B cell (primary cell): ENCODE measurements at regions not wholly inside any gene's neighbourhood (a gene's known extent, or its start where the extent isn't known, plus 50 kb on each side); places are given as distances from the start of the nearest gene placed in this dataset.

ENCODE experiments used
- ATAC-seq: fragments of 200-7000 bp; cut with Tn5 transposase; one replicate; pipeline ENCODE4 v1.10.0; 2021; ENCODE audit warnings: low read depth, mild to moderate bottlenecking, moderate number of reproducible peaks, moderate library complexity
- CTCF ChIA-PET: fragments of 350-600 bp; sonication (Branson Sonifier 250); formaldehyde crosslinking; loops from one replicate; lab custom pipeline; 2021; ENCODE audit warnings: antibody characterized with exemption, inconsistent platforms; lab: Charles Lee
- POLR2A ChIA-PET: fragments of 350-600 bp; sonication (Branson Sonifier 250); formaldehyde crosslinking; loops from one replicate; lab custom pipeline; 2021; ENCODE audit warnings: antibody characterized with exemption; lab: Charles Lee
- DNase-seq: peaks from one replicate; pipeline ENCODE4 v3.0.0; 2013
- H2AFZ ChIP-seq: 2 replicates; pipeline ENCODE4 v1.6.1; 2012; ENCODE audit warnings: mild to moderate bottlenecking, low read depth, low read length; ENCODE audit not compliant: insufficient read depth, poor library complexity, severe bottlenecking
- H3K27ac ChIP-seq, 2 donors: 1 replicate in 1 of 2; 2 replicates in 1 of 2; pipeline ENCODE4 v1.5.1; 2012 to 2013; ENCODE audit warnings: low read length in 2 of 2, mild to moderate bottlenecking in 2 of 2, moderate library complexity in 1 of 2
- H3K27me3 ChIP-seq, 4 experiments: fragments of 200-600 bp in 1 of 4; sonication (generic) in 1 of 4; replicated peaks in 1 of 4; 1 replicate in 2 of 4; 2 replicates in 2 of 4; pipeline versions ENCODE4 v1.6.1 to v1.7.0; 2013 to 2016; ENCODE audit warnings: low read length in 3 of 4, mild to moderate bottlenecking in 2 of 4, mixed read lengths in 1 of 4, moderate library complexity in 1 of 4; ENCODE audit not compliant: insufficient read depth in 4 of 4, control insufficient read depth in 3 of 4; ENCODE audit errors: control extremely low read depth in 1 of 4
- H3K36me3 ChIP-seq, 2 experiments: replicated peaks in 1 of 2; 1 replicate in 1 of 2; 2 replicates in 1 of 2; pipeline versions ENCODE4 v1.6.1 to v1.7.1; 2013; ENCODE audit warnings: low read length in 1 of 2; ENCODE audit not compliant: insufficient read depth in 2 of 2, control insufficient read depth in 1 of 2; ENCODE audit errors: control extremely low read depth in 1 of 2, extremely low read depth in 1 of 2
- H3K4me1 ChIP-seq, 2 donors: fragments of 200-600 bp in 1 of 2; sonication (generic) in 1 of 2; 1 replicate in 1 of 2; 2 replicates in 1 of 2; pipeline versions ENCODE4 v1.5.1 to v1.6.1; 2013 to 2017; ENCODE audit warnings: low read length in 2 of 2; ENCODE audit not compliant: control insufficient read depth in 2 of 2, insufficient read depth in 2 of 2
- H3K4me2 ChIP-seq: replicated peaks from 2 replicates; pipeline ENCODE3; 2012; ENCODE audit warnings: mild to moderate bottlenecking, low read depth, low read length; ENCODE audit not compliant: poor library complexity, severe bottlenecking
- H3K4me3 ChIP-seq, 5 experiments: fragments of 200-600 bp in 1 of 5; sonication (generic) in 1 of 5; 1 replicate in 3 of 5; 2 replicates in 2 of 5; pipeline versions ENCODE4 v1.5.1 to v1.7.0; 2011 to 2016; ENCODE audit warnings: low read length in 4 of 5, mild to moderate bottlenecking in 4 of 5, low read depth in 2 of 5, control low read depth in 1 of 5, moderate library complexity in 1 of 5; ENCODE audit not compliant: insufficient read depth in 1 of 5; ENCODE audit errors: control extremely low read depth in 1 of 5, extremely low read depth in 1 of 5
- H3K79me2 ChIP-seq: fragments of 200-600 bp; sonication (generic); one replicate; pipeline ENCODE4 v1.6.0; 2016; ENCODE audit warnings: low read length; ENCODE audit not compliant: control insufficient read depth, insufficient read depth
- H3K9ac ChIP-seq: fragments of 200-600 bp; sonication (generic); 2 replicates; pipeline ENCODE4 v1.6.1; 2017; ENCODE audit warnings: mild to moderate bottlenecking, low read length, moderate library complexity
- H3K9me3 ChIP-seq, 3 donors: one replicate each; pipeline versions ENCODE4 v1.6.1 to v1.7.1; 2013; ENCODE audit warnings: low read length in 2 of 3; ENCODE audit not compliant: control insufficient read depth in 2 of 3, insufficient read depth in 1 of 3; ENCODE audit errors: control extremely low read depth in 1 of 3
- H4K20me1 ChIP-seq: 2 replicates; pipeline ENCODE4 v1.6.0; 2012; ENCODE audit warnings: mild to moderate bottlenecking, low read length; ENCODE audit not compliant: insufficient read depth, control insufficient read depth, poor library complexity, severe bottlenecking
- H3K27ac Mint-ChIP-seq: one replicate; pipeline ENCODE4 v1.8.0; 2021; ENCODE audit warnings: mixed read lengths
- H3K27me3 Mint-ChIP-seq: one replicate; pipeline ENCODE4 v1.8.0; 2021; ENCODE audit warnings: mixed read lengths
- H3K4me1 Mint-ChIP-seq: one replicate; pipeline ENCODE4 v1.8.0; 2021; ENCODE audit warnings: mixed read lengths
- H3K4me3 Mint-ChIP-seq: one replicate; pipeline ENCODE4 v1.8.0; 2021; ENCODE audit warnings: mixed read lengths
- H3K9me3 Mint-ChIP-seq: one replicate; pipeline ENCODE4 v1.8.0; 2022; ENCODE audit warnings: mixed read lengths; ENCODE audit not compliant: insufficient read depth
- CTCF ChIP-seq: fragments of 200-600 bp; IDR thresholded peaks from one replicate; pipeline ENCODE4 v1.8.0; 2022; ENCODE audit warnings: antibody characterized with exemption, mild to moderate bottlenecking
- EZH2 ChIP-seq: IDR thresholded peaks from 2 replicates; pipeline ENCODE4 v1.6.1; 2012; ENCODE audit warnings: borderline replicate concordance, low read depth, mild to moderate bottlenecking, moderate library complexity, low read length; ENCODE audit not compliant: insufficient read depth, poor library complexity, severe bottlenecking
- WGBS: methylation state at CpG from one replicate; pipeline ENCODE4 v1.1.5; 2013; ENCODE audit warnings: missing lambda C conversion rate; ENCODE audit not compliant: insufficient coverage; 5-methylcytosine and 5-hydroxymethylcytosine counted together
- intact Hi-C: fragments of 100-400 bp; cut with micrococcal nuclease; formaldehyde crosslinking; loops from one replicate; pipeline ENCODE4 v1.10.0; 2022

DNA sequence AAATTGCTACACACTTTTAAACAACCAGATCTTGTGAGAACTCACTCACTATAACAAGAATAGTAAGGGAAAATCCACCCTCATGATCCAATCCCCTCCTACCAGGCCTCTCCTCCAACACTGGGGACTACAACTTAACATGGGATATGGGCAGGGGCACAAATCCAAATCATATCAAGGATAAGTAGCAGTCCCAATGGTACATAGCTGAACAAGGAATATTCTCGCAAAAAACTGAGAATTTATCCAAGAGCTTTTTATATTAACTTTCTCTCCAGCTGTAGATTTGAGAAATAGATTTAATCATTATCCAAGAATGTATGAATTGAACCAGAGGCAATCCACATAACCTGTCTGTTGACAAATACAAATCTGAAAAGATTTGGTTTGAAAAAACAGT lies 185.2 kb downstream of the TMTC3 start:
- no peak overlapping the region for H2AFZ ChIP-seq
- no peaks in the 10 kb centered on the region for H3K9me3 Mint-ChIP-seq

DNA sequence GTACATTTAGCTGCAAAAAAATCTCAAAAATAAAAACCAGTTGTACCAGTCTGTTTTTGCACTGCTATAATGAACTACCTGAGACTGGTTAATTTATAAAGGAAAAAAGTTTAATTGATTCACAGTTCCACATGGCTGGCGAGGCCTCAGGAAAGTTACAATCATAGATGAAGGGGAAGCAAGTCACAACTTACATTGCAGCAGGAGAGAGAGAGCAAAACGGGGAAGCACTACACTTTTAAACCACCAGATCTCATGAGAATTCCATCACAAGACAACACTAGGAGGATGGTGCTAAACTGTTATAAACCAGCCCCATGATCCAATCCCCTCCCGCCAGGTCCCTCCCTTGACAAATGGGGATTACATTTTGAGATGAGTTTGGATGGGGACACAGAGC lies 186.0 kb downstream of the TMTC3 start:
- Histone ChIP-seq H3K27ac (no peak overlapping the region), H3K4me3 (no peak overlapping the region), H3K9me3 (no peaks in the 10 kb centered on the region), H3K27me3 (no peaks in the 10 kb centered on the region), H4K20me1 (no peaks in the 10 kb centered on the region), H3K4me2 (no peak overlapping the region), H2AFZ (no peak overlapping the region), H3K9ac (no peak overlapping the region), H3K4me1 (no peaks in the 10 kb centered on the region), H3K79me2 (no peaks in the 10 kb centered on the region), H3K36me3 (no peaks in the 10 kb centered on the region)
- WGBS = 75% methylated on average over 1 of the region's 3 CpGs
- Mint-ChIP-seq H3K27me3 (no peaks in the 10 kb centered on the region), H3K9me3 (no peaks in the 10 kb centered on the region), H3K27ac (no peak overlapping the region), H3K4me3 (no peak overlapping the region), H3K4me1 (no peaks in the 10 kb centered on the region)
- TF ChIP-seq CTCF (no peak), EZH2 (no peak)
- ChIA-PET POLR2A (no interaction called here), CTCF (no interaction called here)
- intact Hi-C loops = no loop called here
- ATAC-seq = no peak
- DNase-seq = no peak

More for the DNA sequence above, 185.2 kb downstream of the TMTC3 start:
- Histone ChIP-seq H3K4me2 (no peak overlapping the region), H3K9ac (no peak overlapping the region), H3K27me3 (no peaks in the 10 kb centered on the region), H3K79me2 (no peaks in the 10 kb centered on the region), H3K27ac (no peak overlapping the region), H4K20me1 (no peaks in the 10 kb centered on the region), H3K4me3 (no peak overlapping the region), H3K36me3 (no peaks in the 10 kb centered on the region), H3K9me3 (no peaks in the 10 kb centered on the region), H3K4me1 (no peaks in the 10 kb centered on the region)
- no peak for TF ChIP-seq EZH2
- TF ChIP-seq CTCF = no peak
- Mint-ChIP-seq H3K4me1 (no peaks in the 10 kb centered on the region), H3K4me3 (no peak overlapping the region), H3K27ac (no peak overlapping the region), H3K27me3 (no peaks in the 10 kb centered on the region)
- intact Hi-C loops = no loop called here
- ATAC-seq (no peak), DNase-seq (no peak)
- ChIA-PET POLR2A (no interaction called here), CTCF (no interaction called here)
- WGBS = no CpG with 5 or more reads among the region's 1 CpG
